ENCODE measurements at regions not wholly inside any gene's neighbourhood (a gene's known extent, or its start where the extent isn't known, plus 50 kb on each side); places are given as distances from the start of the nearest gene placed in this dataset.
"Not testable (repeated sequence)": the region's sequence is repeated elsewhere in the genome, so short reads cannot be mapped to it uniquely, and the experiment has no call there.

DNA sequence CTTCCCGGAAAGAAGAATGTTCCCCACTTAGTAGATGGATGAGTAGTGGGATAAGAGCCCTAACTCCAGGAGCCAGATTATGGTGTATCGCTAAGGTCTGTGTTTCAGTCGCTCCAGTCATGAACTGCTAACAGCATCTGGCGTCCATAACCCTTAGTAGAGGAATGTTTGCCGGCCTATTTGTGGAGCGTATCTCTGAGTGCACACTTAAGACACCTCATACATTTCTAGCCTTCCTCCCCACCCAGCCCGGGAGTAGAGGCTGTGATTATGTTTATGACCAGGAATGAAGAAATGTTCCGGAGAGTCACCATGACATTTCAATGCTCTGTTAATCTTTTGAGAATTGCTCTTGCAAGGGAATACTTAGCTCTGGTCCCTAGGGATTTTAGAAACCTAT, 251.1 kb upstream of the SOX4 start:
- peak; percentile 8 for DNase-seq (ENCODE audit: low read depth)
- TF ChIP-seq, protein P1, sequence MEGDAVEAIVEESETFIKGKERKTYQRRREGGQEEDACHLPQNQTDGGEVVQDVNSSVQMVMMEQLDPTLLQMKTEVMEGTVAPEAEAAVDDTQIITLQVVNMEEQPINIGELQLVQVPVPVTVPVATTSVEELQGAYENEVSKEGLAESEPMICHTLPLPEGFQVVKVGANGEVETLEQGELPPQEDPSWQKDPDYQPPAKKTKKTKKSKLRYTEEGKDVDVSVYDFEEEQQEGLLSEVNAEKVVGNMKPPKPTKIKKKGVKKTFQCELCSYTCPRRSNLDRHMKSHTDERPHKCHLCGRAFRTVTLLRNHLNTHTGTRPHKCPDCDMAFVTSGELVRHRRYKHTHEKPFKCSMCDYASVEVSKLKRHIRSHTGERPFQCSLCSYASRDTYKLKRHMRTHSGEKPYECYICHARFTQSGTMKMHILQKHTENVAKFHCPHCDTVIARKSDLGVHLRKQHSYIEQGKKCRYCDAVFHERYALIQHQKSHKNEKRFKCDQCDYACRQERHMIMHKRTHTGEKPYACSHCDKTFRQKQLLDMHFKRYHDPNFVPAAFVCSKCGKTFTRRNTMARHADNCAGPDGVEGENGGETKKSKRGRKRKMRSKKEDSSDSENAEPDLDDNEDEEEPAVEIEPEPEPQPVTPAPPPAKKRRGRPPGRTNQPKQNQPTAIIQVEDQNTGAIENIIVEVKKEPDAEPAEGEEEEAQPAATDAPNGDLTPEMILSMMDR (conservative IDR thresholded peaks at IDR 0.05; ENCODE audit: low read length), result no peak
- no peak overlapping the region for H3K4me3 ChIP-seq (ENCODE audit: low read length)

DNA sequence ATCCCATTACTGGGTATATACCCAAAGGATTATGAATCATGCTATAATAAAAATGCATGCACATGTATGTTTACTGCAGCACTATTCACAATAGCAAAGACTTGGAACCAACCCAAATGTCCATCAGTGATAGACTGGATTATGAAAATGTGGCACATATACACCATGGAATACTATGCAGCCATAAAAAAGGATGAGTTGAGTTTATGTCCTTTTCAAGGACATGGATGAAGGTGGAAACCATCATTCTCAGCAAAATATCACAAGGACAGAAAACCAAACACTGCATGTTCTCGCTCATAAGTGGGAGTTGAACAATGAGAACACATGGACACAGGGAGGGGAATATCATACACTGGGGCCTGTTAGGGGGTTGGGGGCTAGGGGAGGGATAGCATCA, 247.8 kb upstream of the SOX4 start:
- not testable (repeated sequence) for H3K4me3 ChIP-seq (ENCODE audit: low read length); DNase-seq (ENCODE audit: low read depth)

DNA sequence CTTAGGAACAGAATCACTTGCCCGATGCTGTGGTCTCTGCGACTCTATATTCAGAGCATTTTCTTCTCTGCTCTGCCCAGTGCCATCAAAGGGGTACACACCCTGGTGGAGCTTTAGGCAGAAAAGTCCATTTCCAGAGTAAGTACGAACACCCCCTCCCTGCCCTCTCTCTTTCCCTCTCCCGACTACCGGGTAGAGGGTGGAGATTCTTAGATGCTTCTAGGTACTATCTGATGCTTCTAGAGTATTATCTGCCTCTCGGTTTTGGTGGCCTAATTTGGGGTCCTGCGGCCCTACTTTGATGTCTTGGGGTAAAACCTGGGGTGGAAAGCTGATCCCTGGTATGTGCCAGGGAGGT, 245.4 kb upstream of the SOX4 start:
- no peak for DNase-seq (ENCODE audit: low read depth)
- TF ChIP-seq, protein P1 (conservative IDR thresholded peaks at IDR 0.05; ENCODE audit: low read length), result no peak
- no peak overlapping the region for H3K4me3 ChIP-seq (ENCODE audit: low read length)

DNA sequence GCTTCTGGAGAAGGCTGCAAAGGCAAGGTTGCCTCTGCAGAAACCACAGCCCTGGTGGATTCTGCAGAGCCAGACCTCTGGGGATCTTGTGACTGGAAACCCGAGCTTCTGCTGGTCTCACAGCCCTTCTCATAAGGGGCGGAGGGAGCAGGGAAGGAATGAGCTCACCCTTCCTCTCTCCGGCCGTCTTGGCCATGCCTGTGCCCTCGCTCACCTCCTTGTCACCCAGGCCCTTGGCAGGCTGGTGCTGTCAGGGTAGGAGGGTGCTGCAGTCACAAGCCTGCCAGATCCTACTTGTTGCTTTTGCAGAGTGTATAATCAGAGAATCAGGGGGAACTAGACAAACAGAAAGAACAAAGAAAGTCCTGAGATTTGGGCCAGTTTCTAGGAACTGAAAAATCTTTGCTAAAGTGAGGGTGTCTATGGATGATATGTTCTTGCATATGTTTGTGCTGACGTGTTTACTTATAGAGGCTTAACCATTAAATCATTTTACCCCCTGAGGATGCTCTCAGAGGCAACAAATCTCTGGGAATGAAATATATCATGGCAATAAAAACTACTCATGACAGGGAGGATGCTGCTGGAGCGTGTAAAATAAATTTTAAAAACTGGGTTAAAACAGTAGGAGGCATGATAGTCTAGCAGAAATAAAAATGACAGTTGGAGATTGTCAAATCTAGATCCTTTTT, 244.9 kb upstream of the SOX4 start:
- no peak overlapping the region for H3K4me3 ChIP-seq (ENCODE audit: low read length)
- TF ChIP-seq, protein P1 (conservative IDR thresholded peaks at IDR 0.05; ENCODE audit: low read length), result no peak
- peak; percentile 29 for DNase-seq (ENCODE audit: low read depth)

DNA sequence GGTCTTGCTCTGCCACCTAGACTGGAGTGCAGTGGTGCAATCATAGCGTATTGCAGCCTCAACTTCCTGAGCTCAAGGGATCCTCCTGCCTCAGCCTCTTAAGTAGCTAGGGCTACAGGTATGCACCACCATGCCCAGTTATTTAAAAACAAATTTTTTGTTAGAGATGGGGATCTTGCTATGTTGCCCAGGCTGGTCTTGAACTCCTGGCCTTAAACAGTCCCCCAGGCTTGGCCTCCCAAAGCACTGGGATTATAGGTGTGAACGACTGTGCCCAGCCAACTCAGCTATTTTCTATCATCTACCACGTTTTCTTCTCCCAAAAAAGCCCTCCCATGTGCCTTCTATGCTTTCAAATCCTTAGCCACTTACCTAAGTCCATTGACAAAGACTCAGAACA, 243.7 kb upstream of the SOX4 start:
- no peak overlapping the region for H3K4me3 ChIP-seq (ENCODE audit: low read length)
- TF ChIP-seq, protein P1 (conservative IDR thresholded peaks at IDR 0.05; ENCODE audit: low read length), result no peak

DNA sequence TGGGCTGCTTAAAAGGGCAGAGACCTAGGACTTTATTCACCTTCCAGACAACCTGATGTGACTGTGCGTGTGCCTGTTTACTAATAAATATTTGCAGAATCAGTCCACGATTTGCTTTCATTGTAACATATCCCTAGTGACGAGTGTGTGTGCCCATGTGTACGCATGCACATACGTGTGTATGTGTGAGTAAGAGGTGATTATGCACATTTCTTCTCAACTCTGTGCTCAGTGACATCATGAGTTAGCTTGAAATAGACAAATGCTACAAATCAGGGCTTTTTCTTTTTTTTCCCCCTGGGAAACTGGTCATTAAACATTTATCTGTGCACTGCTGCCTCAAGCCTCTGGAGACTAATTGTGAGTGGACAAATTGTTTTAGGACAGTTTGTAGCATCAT, 242.6 kb upstream of the SOX4 start:
- DNase-seq (ENCODE audit: low read depth), result no peak
- H3K4me3 ChIP-seq (ENCODE audit: low read length), result no peak overlapping the region
- TF ChIP-seq, protein P1 (conservative IDR thresholded peaks at IDR 0.05; ENCODE audit: low read length), result no peak

More for the DNA sequence above, 243.7 kb upstream of the SOX4 start:
- DNase-seq (ENCODE audit: low read depth), result no peak

DNA sequence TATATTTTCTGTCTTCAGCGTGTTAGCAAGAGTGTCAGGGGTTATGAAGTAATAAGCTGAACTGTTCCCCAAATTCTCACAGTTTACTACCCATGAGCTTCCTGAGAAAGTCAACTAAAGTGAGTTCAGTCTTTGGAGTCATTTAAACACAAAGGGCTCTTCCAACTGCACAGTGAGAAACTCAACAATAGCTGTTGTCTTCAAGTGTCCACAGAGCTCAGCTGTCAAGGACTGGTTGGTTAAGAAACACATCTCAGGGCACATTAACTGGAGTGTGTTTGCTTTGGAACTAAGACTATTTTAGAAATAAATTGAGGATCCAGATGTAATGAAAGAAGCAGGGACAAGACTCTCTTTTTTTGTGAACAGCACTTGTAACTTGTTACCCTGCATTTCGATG, 241.4 kb upstream of the SOX4 start:
- H3K4me3 ChIP-seq (ENCODE audit: low read length), result no peak overlapping the region
- no peak for DNase-seq (ENCODE audit: low read depth)
- TF ChIP-seq, protein P1 (conservative IDR thresholded peaks at IDR 0.05; ENCODE audit: low read length), result no peak
